Cardiac muscle cell (in vitro differentiated cells and primary cell): ENCODE measurements at regions not wholly inside any gene's neighbourhood (a gene's known extent, or its start where the extent isn't known, plus 50 kb on each side); places are given as distances from the start of the nearest gene placed in this dataset.
A peak's percentile ranks its signal among the peaks of the same experiment; 100 is the strongest.

Source experiments
- DNase-seq, 2 donors: peaks; one replicate each; pipeline versions ENCODE4 v3.0.0 to v3.0.0-alpha.2; 2010 to 2017; ENCODE audit warnings: low read depth in 1 of 2, low spot score in 1 of 2
- H3K27ac ChIP-seq: fragments of 200-600 bp; sonication (generic); 2 replicates; pipeline ENCODE4 v1.5.1; 2016
- H3K27me3 ChIP-seq: fragments of 200-600 bp; sonication (generic); 2 replicates; pipeline ENCODE4 v1.6.0; 2016; ENCODE audit warnings: control low read depth
- H3K36me3 ChIP-seq: fragments of 200-600 bp; sonication (generic); 2 replicates; pipeline ENCODE4 v1.5.1; 2016; ENCODE audit warnings: control low read depth
- H3K4me1 ChIP-seq: fragments of 200-600 bp; sonication (generic); 2 replicates; pipeline ENCODE4 v1.8.1; 2017; ENCODE audit warnings: low read depth, mild to moderate bottlenecking, mixed run types
- H3K4me3 ChIP-seq: fragments of 200-600 bp; sonication (generic); 2 replicates; pipeline ENCODE4 v1.5.1; 2016; ENCODE audit warnings: mild to moderate bottlenecking
- H3K9me3 ChIP-seq: fragments of 200-600 bp; sonication (generic); 2 replicates; pipeline ENCODE4 v1.5.1; 2017; ENCODE audit warnings: low read depth, mild to moderate bottlenecking, control low read depth
- TF ChIP-seq, protein P1 (sequence below): IDR thresholded peaks from 2 replicates; pipeline ENCODE4 v1.5.1; 2012; ENCODE audit warnings: low read depth, mild to moderate bottlenecking, low read length

DNA sequence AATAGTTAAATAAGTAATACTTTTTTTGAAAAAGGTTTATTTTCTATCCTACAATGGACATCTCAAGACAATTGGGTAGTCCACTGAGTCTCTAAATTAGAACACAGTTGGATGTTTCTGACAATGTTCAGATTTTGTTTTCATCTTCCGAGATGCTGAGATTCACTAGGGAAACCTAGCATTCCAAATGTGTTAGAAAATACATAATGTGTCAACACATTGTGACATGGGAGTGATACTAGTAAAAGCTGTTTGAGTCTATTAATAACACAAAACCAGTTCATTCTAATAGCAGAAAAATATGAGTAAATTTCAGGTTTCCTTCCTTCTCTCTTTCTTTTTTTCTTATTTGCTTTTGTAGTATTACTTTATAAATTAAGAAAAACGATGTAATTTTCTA lies 68.2 kb upstream of the CDH10 start:
- H3K9me3 ChIP-seq: no peaks in the 10 kb centered on the region
- H3K27ac ChIP-seq: no peak overlapping the region
- H3K27me3 ChIP-seq: no peaks in the 10 kb centered on the region
- H3K36me3 ChIP-seq: no peaks in the 10 kb centered on the region
- DNase-seq: no peak
- TF ChIP-seq, protein P1, sequence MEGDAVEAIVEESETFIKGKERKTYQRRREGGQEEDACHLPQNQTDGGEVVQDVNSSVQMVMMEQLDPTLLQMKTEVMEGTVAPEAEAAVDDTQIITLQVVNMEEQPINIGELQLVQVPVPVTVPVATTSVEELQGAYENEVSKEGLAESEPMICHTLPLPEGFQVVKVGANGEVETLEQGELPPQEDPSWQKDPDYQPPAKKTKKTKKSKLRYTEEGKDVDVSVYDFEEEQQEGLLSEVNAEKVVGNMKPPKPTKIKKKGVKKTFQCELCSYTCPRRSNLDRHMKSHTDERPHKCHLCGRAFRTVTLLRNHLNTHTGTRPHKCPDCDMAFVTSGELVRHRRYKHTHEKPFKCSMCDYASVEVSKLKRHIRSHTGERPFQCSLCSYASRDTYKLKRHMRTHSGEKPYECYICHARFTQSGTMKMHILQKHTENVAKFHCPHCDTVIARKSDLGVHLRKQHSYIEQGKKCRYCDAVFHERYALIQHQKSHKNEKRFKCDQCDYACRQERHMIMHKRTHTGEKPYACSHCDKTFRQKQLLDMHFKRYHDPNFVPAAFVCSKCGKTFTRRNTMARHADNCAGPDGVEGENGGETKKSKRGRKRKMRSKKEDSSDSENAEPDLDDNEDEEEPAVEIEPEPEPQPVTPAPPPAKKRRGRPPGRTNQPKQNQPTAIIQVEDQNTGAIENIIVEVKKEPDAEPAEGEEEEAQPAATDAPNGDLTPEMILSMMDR: no peak
- H3K4me1 ChIP-seq: no peaks in the 10 kb centered on the region
- no peak overlapping the region for H3K4me3 ChIP-seq

DNA sequence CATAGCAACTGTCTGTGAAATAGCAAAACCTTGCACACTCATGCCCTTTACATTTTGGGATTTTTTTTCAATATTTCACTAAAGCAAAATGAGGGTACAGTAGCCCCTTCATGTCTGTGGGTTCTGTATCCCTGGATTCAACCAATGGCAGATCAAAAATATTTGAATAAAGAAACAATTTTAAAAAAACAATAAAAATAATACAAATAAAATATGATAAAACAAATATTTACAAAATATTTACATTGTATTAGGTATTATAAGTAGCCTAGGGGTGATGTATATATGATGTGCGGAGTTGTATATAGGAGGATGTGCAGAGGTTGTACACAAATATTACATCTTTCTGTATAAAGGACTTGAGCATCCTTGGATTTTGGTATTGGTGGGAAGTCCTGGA lies 67.3 kb upstream of the CDH10 start:
- H3K4me1 ChIP-seq: no peaks in the 10 kb centered on the region
- H3K4me3 ChIP-seq: no peak overlapping the region
- H3K27ac ChIP-seq: no peak overlapping the region
- no peaks in the 10 kb centered on the region for H3K27me3 ChIP-seq
- no peaks in the 10 kb centered on the region for H3K36me3 ChIP-seq
- no peaks in the 10 kb centered on the region for H3K9me3 ChIP-seq
- no peak for DNase-seq
- TF ChIP-seq, protein P1: no peak

DNA sequence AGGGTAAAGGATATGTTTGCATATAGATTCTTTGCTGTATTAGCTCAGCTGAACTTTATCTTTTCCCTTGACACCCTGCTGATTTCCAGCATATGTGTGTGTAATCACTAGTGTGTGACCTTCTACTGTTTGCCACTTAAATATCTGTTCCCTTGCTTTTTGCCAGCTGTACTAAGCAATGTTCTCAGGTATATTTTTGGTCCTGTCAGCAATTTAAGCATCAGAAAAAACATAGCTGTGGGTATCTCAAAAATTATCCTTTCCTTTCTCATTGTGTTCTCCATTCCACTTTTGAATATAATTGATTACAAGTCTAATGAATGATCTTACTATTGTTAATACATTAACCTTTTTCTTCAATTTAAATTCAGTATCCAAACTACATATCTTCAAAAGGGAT lies 59.2 kb upstream of the CDH10 start:
- Histone ChIP-seq H3K4me1 (peaks cover 7% of the 10 kb centered on the region), H3K4me3 (no peak overlapping the region), H3K27me3 (no peaks in the 10 kb centered on the region), H3K9me3 (no peaks in the 10 kb centered on the region), H3K27ac (no peak overlapping the region), H3K36me3 (no peaks in the 10 kb centered on the region)
- DNase-seq: peak in 1 of 2 donors; percentile 3
- TF ChIP-seq, protein P1: no peak
